Skeletal muscle tissue (tissue), 3 donors: ENCODE measurements at regions not wholly inside any gene's neighbourhood (a gene's known extent, or its start where the extent isn't known, plus 50 kb on each side); places are given as distances from the start of the nearest gene placed in this dataset.

Source experiments
- H3K27ac ChIP-seq: one replicate; pipeline ENCODE4 v1.7.0; 2013; ENCODE audit warnings: mild to moderate bottlenecking, low read depth, low read length, inconsistent platforms
- H3K27me3 ChIP-seq, 3 donors: one replicate each; pipeline ENCODE4 v1.7.0; 2013; ENCODE audit warnings: low read length in 3 of 3; ENCODE audit not compliant: control insufficient read depth in 3 of 3, insufficient read depth in 3 of 3
- H3K36me3 ChIP-seq, 3 donors: one replicate each; pipeline ENCODE4 v1.7.0; 2013; ENCODE audit warnings: low read length in 3 of 3; ENCODE audit not compliant: control insufficient read depth in 3 of 3, insufficient read depth in 3 of 3
- H3K4me1 ChIP-seq, 3 donors: one replicate each; pipeline ENCODE4 v1.7.0; 2013; ENCODE audit warnings: low read length in 3 of 3, mild to moderate bottlenecking in 3 of 3; ENCODE audit not compliant: control insufficient read depth in 3 of 3, insufficient read depth in 3 of 3
- H3K4me3 ChIP-seq, 3 donors: one replicate each; pipeline ENCODE4 v1.7.0; 2013; ENCODE audit warnings: low read length in 3 of 3
- H3K9ac ChIP-seq, 3 donors: one replicate each; pipeline ENCODE4 v1.7.0; 2013; ENCODE audit warnings: low read length in 3 of 3, mild to moderate bottlenecking in 3 of 3, moderate library complexity in 2 of 3, low read depth in 1 of 3
- H3K9me3 ChIP-seq, 3 donors: one replicate each; pipeline ENCODE4 v1.7.0; 2013; ENCODE audit warnings: low read length in 3 of 3; ENCODE audit not compliant: control insufficient read depth in 3 of 3
- donor health status: Osteomylitis.

- no peak overlapping the region for H3K27ac ChIP-seq
- no peaks in the 10 kb centered on the region for H3K27me3 ChIP-seq
- no peak overlapping the region for H3K4me3 ChIP-seq
- H3K9ac ChIP-seq: no peak overlapping the region
- no peaks in the 10 kb centered on the region for H3K36me3 ChIP-seq
- H3K9me3 ChIP-seq: no peaks in the 10 kb centered on the region
- H3K4me1 ChIP-seq: no peaks in the 10 kb centered on the region
Observed at GRCh38 chr13:62629618-62630017, 1214.0 kb upstream of the PCDH20 start.

DNA sequence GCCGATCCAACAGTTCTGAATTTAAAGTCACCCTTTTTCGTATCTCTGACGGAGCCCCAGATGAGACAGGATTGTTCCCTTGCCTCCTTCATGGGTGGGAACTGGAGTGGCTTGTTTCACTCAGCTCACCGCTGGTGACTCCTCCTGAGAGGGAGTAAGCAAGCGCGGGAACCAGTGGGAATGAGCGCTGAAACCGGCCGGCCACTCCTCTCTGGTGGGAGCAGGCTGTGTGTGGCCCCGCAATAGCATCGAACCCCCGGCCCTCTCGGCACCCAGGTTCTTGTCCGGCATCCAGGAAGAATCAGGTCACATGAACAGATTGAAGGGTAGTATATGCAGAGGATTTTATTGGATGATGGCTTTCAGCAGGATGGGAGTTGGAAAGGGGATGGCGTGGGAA lies 1211.6 kb upstream of the PCDH20 start:
- H3K4me1 ChIP-seq: no peaks in the 10 kb centered on the region
- no peak overlapping the region for H3K4me3 ChIP-seq
- H3K36me3 ChIP-seq: no peaks in the 10 kb centered on the region
- no peaks in the 10 kb centered on the region for H3K9me3 ChIP-seq
- no peak overlapping the region for H3K9ac ChIP-seq
- no peaks in the 10 kb centered on the region for H3K27me3 ChIP-seq
- H3K27ac ChIP-seq: no peak overlapping the region

DNA sequence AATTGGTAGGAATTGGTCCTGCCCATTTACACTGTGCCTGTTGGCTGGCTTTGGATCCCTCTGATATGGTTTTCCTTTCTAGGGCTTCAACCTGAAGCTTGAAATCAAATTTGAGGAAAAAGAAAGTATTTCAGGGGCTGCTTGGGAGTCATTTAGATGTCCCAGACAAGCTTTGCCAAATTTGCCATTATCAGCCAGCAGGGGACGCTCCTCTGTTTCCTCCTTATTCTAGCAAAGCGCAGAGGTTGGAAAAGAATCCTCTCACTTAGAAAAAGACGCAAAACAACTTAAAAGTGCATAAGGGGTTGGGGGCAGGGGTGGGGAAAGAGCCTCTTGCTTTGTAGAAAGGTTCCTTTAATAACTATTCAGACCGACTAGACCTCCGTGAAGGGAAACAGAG lies 1211.1 kb upstream of the PCDH20 start:
- H3K27ac ChIP-seq: no peak overlapping the region
- no peak overlapping the region for H3K9ac ChIP-seq
- no peak overlapping the region for H3K4me3 ChIP-seq
- no peaks in the 10 kb centered on the region for H3K4me1 ChIP-seq
- H3K27me3 ChIP-seq: no peaks in the 10 kb centered on the region
- H3K9me3 ChIP-seq: no peaks in the 10 kb centered on the region
- no peaks in the 10 kb centered on the region for H3K36me3 ChIP-seq

- Histone ChIP-seq H3K4me3 (no peak overlapping the region), H3K9me3 (peaks cover 0 to 2% (median 0%) of the 10 kb centered on the region in 3 donors), H3K27me3 (no peaks in the 10 kb centered on the region), H3K36me3 (no peaks in the 10 kb centered on the region), H3K27ac (no peak overlapping the region), H3K9ac (no peak overlapping the region), H3K4me1 (no peaks in the 10 kb centered on the region)
Observed at GRCh38 chr13:62625214-62625881, 1209.7 kb upstream of the PCDH20 start.

DNA sequence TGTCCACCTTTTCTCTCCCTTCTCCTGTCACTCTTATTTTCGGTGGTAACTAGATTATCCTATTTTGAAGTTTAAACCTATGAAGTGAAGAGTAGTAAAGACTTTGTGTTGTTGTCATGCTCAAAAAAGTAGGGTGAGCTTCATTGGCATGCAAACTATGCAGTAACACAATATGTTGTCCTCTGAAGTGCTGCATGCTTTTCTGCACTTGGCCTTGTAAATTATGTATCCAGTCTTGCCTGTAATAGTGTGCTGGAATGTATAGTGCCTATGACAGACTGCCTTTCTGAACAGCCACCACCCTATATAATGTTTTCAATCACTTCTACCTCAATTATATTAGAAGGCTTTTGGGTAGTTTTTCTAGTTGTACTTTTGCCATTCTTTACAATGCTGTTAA lies 1198.2 kb upstream of the PCDH20 start:
- H3K4me1 ChIP-seq: no peaks in the 10 kb centered on the region
- no peak overlapping the region for H3K9ac ChIP-seq
- H3K27me3 ChIP-seq: no peaks in the 10 kb centered on the region
- H3K4me3 ChIP-seq: no peak overlapping the region
- H3K9me3 ChIP-seq: peaks cover 0 to under 1% (median 0%) of the 10 kb centered on the region in 3 donors
- H3K27ac ChIP-seq: no peak overlapping the region
- no peaks in the 10 kb centered on the region for H3K36me3 ChIP-seq

- Histone ChIP-seq H3K36me3 (no peaks in the 10 kb centered on the region), H3K9ac (no peak overlapping the region), H3K4me1 (no peaks in the 10 kb centered on the region), H3K9me3 (no peaks in the 10 kb centered on the region), H3K27ac (no peak overlapping the region), H3K4me3 (no peak overlapping the region), H3K27me3 (no peaks in the 10 kb centered on the region)
Observed at GRCh38 chr13:62611343-62611742, 1195.7 kb upstream of the PCDH20 start.

GRCh38 chr13:62598708-62599107 lies 1183.1 kb upstream of the PCDH20 start:
- no peaks in the 10 kb centered on the region for H3K9me3 ChIP-seq
- no peak overlapping the region for H3K9ac ChIP-seq
- H3K27me3 ChIP-seq: no peaks in the 10 kb centered on the region
- no peaks in the 10 kb centered on the region for H3K4me1 ChIP-seq
- no peak overlapping the region for H3K27ac ChIP-seq
- H3K4me3 ChIP-seq: no peak overlapping the region
- no peaks in the 10 kb centered on the region for H3K36me3 ChIP-seq

- Histone ChIP-seq H3K27ac (no peak overlapping the region), H3K27me3 (no peaks in the 10 kb centered on the region), H3K4me1 (no peaks in the 10 kb centered on the region), H3K4me3 (no peak overlapping the region), H3K9ac (no peak overlapping the region), H3K36me3 (no peaks in the 10 kb centered on the region), H3K9me3 (no peaks in the 10 kb centered on the region)
Observed at GRCh38 chr13:62595976-62596375, 1180.3 kb upstream of the PCDH20 start.

GRCh38 chr13:62593804-62594203 lies 1178.2 kb upstream of the PCDH20 start:
- Histone ChIP-seq H3K36me3 (no peaks in the 10 kb centered on the region), H3K9me3 (no peaks in the 10 kb centered on the region), H3K4me3 (no peak overlapping the region), H3K9ac (no peak overlapping the region), H3K27me3 (no peaks in the 10 kb centered on the region), H3K4me1 (no peaks in the 10 kb centered on the region), H3K27ac (no peak overlapping the region)

GRCh38 chr13:62583466-62583865 lies 1167.8 kb upstream of the PCDH20 start:
- H3K27ac ChIP-seq: no peak overlapping the region
- no peaks in the 10 kb centered on the region for H3K36me3 ChIP-seq
- no peak overlapping the region for H3K9ac ChIP-seq
- H3K9me3 ChIP-seq: no peaks in the 10 kb centered on the region
- H3K27me3 ChIP-seq: no peaks in the 10 kb centered on the region
- no peak overlapping the region for H3K4me3 ChIP-seq
- H3K4me1 ChIP-seq: no peaks in the 10 kb centered on the region
